HepG2 (cell line): ENCODE measurements at regions not wholly inside any gene's neighbourhood (a gene's known extent, or its start where the extent isn't known, plus 50 kb on each side); places are given as distances from the start of the nearest gene placed in this dataset.

Source experiments
- ATAC-seq: fragments of 200-7000 bp; cut with Tn5 transposase; 3 replicates; pipeline ENCODE4 v1.9.1; 2020; ENCODE audit warnings: mild to moderate bottlenecking, moderate library complexity
- BruUV-seq: library from RNA; stranded (reverse); fragments of 400-500 nt; replicated peaks from 2 replicates; lab custom pipeline; 2021; lab: Mats Ljungman, UMichigan
- CTCF ChIA-PET: fragments of 300-600 bp; formaldehyde crosslinking; extraction: SDS; loops from one replicate; lab custom pipeline; 2021; ENCODE audit warnings: low total read pairs, inconsistent platforms, low intra/inter-chr PET ratio; lab: Yijun Ruan, JAX
- POLR2A ChIA-PET: fragments of 350-600 bp; sonication (Branson Sonifier 250); formaldehyde crosslinking; loops from one replicate; lab custom pipeline; 2020; ENCODE audit warnings: antibody characterized with exemption, inconsistent platforms; lab: Yijun Ruan, JAX
- DNase-seq: peaks from one replicate; pipeline ENCODE4 v3.0.0-alpha.2; 2015; ENCODE audit warnings: low spot score
- FAIRE-seq: peaks from 3 replicates; lab custom pipeline; 2011; peaks lifted over from hg19 to GRCh38; lab: Jason Lieb, UNC
- H2AFZ ChIP-seq: one replicate; pipeline ENCODE4 v1.6.1; 2011; ENCODE audit warnings: low read length, inconsistent platforms
- H3K27ac ChIP-seq: fragments of 300-600 bp; 3 replicates; pipeline ENCODE4 v1.8.0; 2011; ENCODE audit warnings: mixed run types, mild to moderate bottlenecking, mixed read lengths, low read length, inconsistent platforms; ENCODE audit not compliant: insufficient read depth; ENCODE audit errors: extremely low read length
- H3K27me3 ChIP-seq, 2 experiments: fragments of 200-600 bp in 1 of 2; 2 replicates in 1 of 2; 3 replicates in 1 of 2; pipeline versions ENCODE4 v1.6.0 to v1.8.0; 2011; ENCODE audit warnings: low read length in 2 of 2, mild to moderate bottlenecking in 2 of 2, moderate library complexity in 2 of 2, inconsistent platforms in 1 of 2; ENCODE audit not compliant: insufficient read depth in 2 of 2, control insufficient read depth in 1 of 2
- H3K36me3 ChIP-seq, 2 experiments: fragments of 200-600 bp in 1 of 2; replicated peaks in 1 of 2; 2 replicates in 1 of 2; 3 replicates in 1 of 2; pipeline versions ENCODE4 v1.5.1 to v1.8.0; 2011; ENCODE audit warnings: low read length in 2 of 2, inconsistent platforms in 1 of 2; ENCODE audit not compliant: insufficient read depth in 2 of 2, control insufficient read depth in 1 of 2
- H3K4me1 ChIP-seq: 2 replicates; pipeline ENCODE4 v1.5.1; 2012; ENCODE audit warnings: low read length, inconsistent platforms; ENCODE audit not compliant: insufficient read depth
- H3K4me2 ChIP-seq: 2 replicates; pipeline ENCODE4 v1.6.0; 2011; ENCODE audit warnings: low read depth, low read length, inconsistent platforms
- H3K4me3 ChIP-seq, 3 experiments: fragments of 200-600 bp in 1 of 3; sonication (generic), shearing (Covaris generic) in 1 of 3; replicated peaks in 1 of 3; 2 replicates each; pipeline ENCODE4 v1.5.1; 2011 to 2016; ENCODE audit warnings: low read length in 3 of 3, inconsistent platforms in 2 of 3, low read depth in 2 of 3, mild to moderate bottlenecking in 2 of 3, control low read depth in 1 of 3, mixed read lengths in 1 of 3; ENCODE audit not compliant: insufficient read depth in 1 of 3
- H3K79me2 ChIP-seq: one replicate; pipeline ENCODE4 v1.6.1; 2011; ENCODE audit warnings: low read length, inconsistent platforms; ENCODE audit not compliant: insufficient read depth
- H3K9ac ChIP-seq: 2 replicates; pipeline ENCODE4 v1.6.0; 2011; ENCODE audit warnings: mild to moderate bottlenecking, low read depth, low read length, inconsistent platforms; ENCODE audit not compliant: insufficient read depth
- H3K9me3 ChIP-seq: 2 replicates; pipeline ENCODE4 v1.5.1; 2012; ENCODE audit warnings: mild to moderate bottlenecking, low read length
- H4K20me1 ChIP-seq: 2 replicates; pipeline ENCODE4 v1.6.0; 2011; ENCODE audit warnings: inconsistent platforms, mild to moderate bottlenecking, low read length, moderate library complexity; ENCODE audit not compliant: insufficient read depth
- E2F2 ChIP-seq: sonication (generic); formaldehyde crosslinking; IDR thresholded peaks from 2 replicates; pipeline ENCODE4 v1.4.0; 2020; ENCODE audit warnings: missing genetic modification reagents, borderline replicate concordance
- EEA1 ChIP-seq: sonication (generic); formaldehyde crosslinking; IDR thresholded peaks from 2 replicates; pipeline ENCODE4 v1.5.1; 2020; ENCODE audit warnings: mild to moderate bottlenecking, missing genetic modification reagents, borderline replicate concordance
- GFI1 ChIP-seq: sonication (generic); formaldehyde crosslinking; IDR thresholded peaks from 2 replicates; pipeline ENCODE4 v1.5.0; 2020; ENCODE audit warnings: missing genetic modification reagents, mild to moderate bottlenecking, borderline replicate concordance
- HIVEP1 ChIP-seq: sonication (generic); formaldehyde crosslinking; IDR thresholded peaks from 2 replicates; pipeline ENCODE4 v1.4.0; 2020; ENCODE audit warnings: mild to moderate bottlenecking, missing genetic modification reagents
- HNF4G ChIP-seq, 2 experiments: sonication (generic) in 1 of 2; formaldehyde crosslinking in 1 of 2; IDR thresholded peaks; 2 replicates each; pipeline versions ENCODE4 v1.4.0 to v1.6.1; 2011 to 2020; ENCODE audit warnings: borderline replicate concordance in 2 of 2, low read depth in 2 of 2, mild to moderate bottlenecking in 2 of 2, low read length in 1 of 2, missing genetic modification reagents in 1 of 2, moderate library complexity in 1 of 2
- MAFK ChIP-seq, 2 experiments: IDR thresholded peaks in 1 of 2; conservative IDR thresholded peaks in 1 of 2; 2 replicates each; pipeline ENCODE4 v1.6.1; 2011; ENCODE audit warnings: improper control_type of control experiment in 2 of 2, low read length in 2 of 2
- PRMT3 ChIP-seq: sonication (generic); formaldehyde crosslinking; IDR thresholded peaks from 2 replicates; pipeline ENCODE4 v1.8.1; 2022; ENCODE audit warnings: low read depth, mild to moderate bottlenecking, moderate library complexity, missing genetic modification reagents, borderline replicate concordance
- TP53 ChIP-seq: sonication (generic); formaldehyde crosslinking; conservative IDR thresholded peaks from 2 replicates; pipeline ENCODE4 v1.4.0; 2020; ENCODE audit warnings: missing genetic modification reagents
- ZNF10 ChIP-seq: sonication (generic); formaldehyde crosslinking; IDR thresholded peaks from 2 replicates; pipeline ENCODE4 v1.4.0; 2020; ENCODE audit warnings: mild to moderate bottlenecking, low read depth, missing genetic modification reagents, borderline replicate concordance
- ZNF142 ChIP-seq: sonication (generic); formaldehyde crosslinking; IDR thresholded peaks from 2 replicates; pipeline ENCODE4 v1.4.0; 2020; ENCODE audit warnings: missing genetic modification reagents
- ZNF276 ChIP-seq: sonication (generic); formaldehyde crosslinking; IDR thresholded peaks from 2 replicates; pipeline ENCODE4 v1.4.0; 2020; ENCODE audit warnings: mild to moderate bottlenecking, low read depth, missing genetic modification reagents
- ZNF7 ChIP-seq: IDR thresholded peaks from 2 replicates; pipeline ENCODE4 v1.6.1; 2016; ENCODE audit warnings: missing biosample characterization, missing genetic modification reagents
- in situ Hi-C: cut with HindIII; loops from 2 replicates; pipeline ENCODE4 v1.10.0; 2017; ENCODE audit warnings: low pct_unique_long_range_greater_than_20kb; ENCODE audit not compliant: extremely low pct_ligation_motif_present
- intact Hi-C: fragments of 100-400 bp; cut with micrococcal nuclease; formaldehyde crosslinking; loops from one replicate; pipeline ENCODE4 v1.10.0; 2022; ENCODE audit not compliant: unreplicated experiment

DNA sequence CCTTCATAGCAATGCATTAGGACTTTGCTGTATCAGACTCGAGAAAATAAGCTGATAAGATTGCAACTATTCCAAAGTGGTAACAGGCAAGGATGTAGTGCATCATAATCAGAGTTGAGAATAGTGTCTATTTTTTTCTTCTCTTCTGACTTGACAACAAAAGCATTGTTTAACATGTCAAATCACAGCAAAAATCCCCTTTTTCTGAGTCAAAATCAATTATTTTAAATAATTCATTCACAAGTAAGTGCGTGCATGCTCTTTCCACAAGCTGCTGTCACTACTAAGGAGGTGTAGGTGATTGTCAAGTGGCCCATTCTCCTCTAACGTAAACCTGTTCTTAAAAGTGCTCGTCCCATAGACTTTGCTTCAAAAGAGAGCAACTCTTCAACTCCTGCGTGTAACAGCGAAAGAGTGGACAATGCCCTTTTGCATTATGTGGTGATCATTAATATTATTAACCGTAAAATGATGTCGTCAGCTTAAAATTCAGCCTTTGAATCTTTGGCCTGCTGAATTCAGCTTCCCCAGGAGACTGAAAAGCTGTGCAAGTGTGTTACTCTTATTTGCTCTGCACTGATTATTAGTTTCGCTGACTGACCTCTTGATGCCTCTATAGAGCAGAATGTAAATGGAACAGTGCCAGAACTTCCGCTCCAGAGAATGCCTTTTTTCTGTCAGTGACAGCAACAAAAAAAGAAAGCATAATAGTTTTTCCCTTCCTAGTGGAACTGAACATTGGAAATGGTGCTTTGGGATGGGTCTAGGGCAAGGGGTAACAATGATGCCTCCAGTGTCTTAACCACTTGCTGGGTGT is 680.8 kb upstream of the SEMA6A start (continued):
- no peak for TF ChIP-seq ZNF142 (CRISPR knock-in tag)
- peak; percentile 67 to 79 for TF ChIP-seq MAFK (conservative IDR thresholded peaks at IDR 0.05 in 1 of 2, IDR thresholded peaks at IDR 0.05 in 1 of 2; ENCODE audit: low read length in 2 of 2)
- TF ChIP-seq, all 625 proteins: peak for 2

DNA sequence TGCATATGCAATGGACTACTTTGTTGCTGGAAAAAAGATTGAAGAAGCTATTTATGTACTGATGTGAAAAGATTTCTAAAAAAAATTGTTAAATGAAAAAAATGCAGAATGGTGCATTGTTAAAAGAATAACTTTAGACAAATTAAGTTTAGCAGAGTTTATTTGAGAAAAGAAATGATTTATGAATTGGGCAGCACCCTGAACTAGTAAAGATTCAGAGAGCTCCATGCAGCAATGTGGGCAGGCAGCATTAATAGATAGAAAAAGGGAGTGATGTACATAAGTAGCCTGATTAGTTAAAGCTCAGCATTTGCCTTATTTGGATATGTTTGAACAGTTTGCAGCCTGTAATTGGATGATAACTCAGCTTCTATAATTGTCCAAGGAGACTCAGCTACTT is 677.9 kb upstream of the SEMA6A start:
- in situ Hi-C loops = no loop called here
- TF ChIP-seq E2F2 (CRISPR knock-in tag) (no peak), TP53 (no peak), ZNF10 (CRISPR knock-in tag) (no peak), PRMT3 (CRISPR knock-in tag) (no peak), HNF4G (IDR thresholded peaks at IDR 0.05; ENCODE audit: borderline replicate concordance, low read depth, low read length) (no peak), HNF4G (CRISPR knock-in tag; IDR thresholded peaks at IDR 0.05; ENCODE audit: borderline replicate concordance, low read depth) (no peak), EEA1 (no peak), ZNF276 (CRISPR knock-in tag) (no peak), GFI1 (CRISPR knock-in tag) (no peak), ZNF7 (no peak), HIVEP1 (CRISPR knock-in tag) (no peak)

More for the DNA sequence above, 677.9 kb upstream of the SEMA6A start:
- ATAC-seq (no peak), FAIRE-seq (no peak), DNase-seq (no peak)
- H3K9ac ChIP-seq = no peak overlapping the region
- CTCF ChIA-PET = no interaction called here
- POLR2A ChIA-PET = no interaction called here
- H3K9me3 ChIP-seq = no peaks in the 10 kb centered on the region
- H3K79me2 ChIP-seq = no peaks in the 10 kb centered on the region
- no peak overlapping the region for H3K27ac ChIP-seq
- H3K36me3 ChIP-seq = no peaks in the 10 kb centered on the region
- no peaks in the 10 kb centered on the region for H4K20me1 ChIP-seq
- H3K4me2 ChIP-seq = no peak overlapping the region
- H3K4me1 ChIP-seq = no peaks in the 10 kb centered on the region
- no TSS peak for BruUV-seq
- intact Hi-C loops = no loop called here
- no peak overlapping the region for H3K4me3 ChIP-seq
- no peaks in the 10 kb centered on the region for H3K27me3 ChIP-seq
- no peak overlapping the region for H2AFZ ChIP-seq
